ACC112 (cell line): ENCODE measurements at regions not wholly inside any gene's neighbourhood (a gene's known extent, or its start where the extent isn't known, plus 50 kb on each side); places are given as distances from the start of the nearest gene placed in this dataset.

Source experiments
- H2AFZ ChIP-seq: fragments of 200-600 bp; sonication (generic); one replicate; pipeline ENCODE4 v1.6.0; 2017; ENCODE audit warnings: antibody characterized with exemption, low read length; ENCODE audit not compliant: unreplicated experiment
- H3K27ac ChIP-seq: fragments of 200-600 bp; sonication (generic); 2 replicates; pipeline ENCODE4 v1.5.1; 2014; ENCODE audit warnings: low read depth, mild to moderate bottlenecking, antibody characterized with exemption, low read length, moderate library complexity
- H3K27me3 ChIP-seq: fragments of 200-600 bp; sonication (generic); 2 replicates; pipeline ENCODE4 v1.6.1; 2014; ENCODE audit warnings: mild to moderate bottlenecking, antibody characterized with exemption, low read length, moderate library complexity, mixed read lengths; ENCODE audit not compliant: insufficient read depth
- H3K36me3 ChIP-seq: fragments of 200-600 bp; sonication (generic); 2 replicates; pipeline ENCODE4 v1.6.1; 2016; ENCODE audit warnings: mild to moderate bottlenecking, antibody characterized with exemption, low read length, moderate library complexity, mixed read lengths; ENCODE audit not compliant: insufficient read depth
- H3K4me1 ChIP-seq: fragments of 200-600 bp; sonication (generic); one replicate; pipeline ENCODE4 v1.6.1; 2016; ENCODE audit warnings: low read length, mixed read lengths; ENCODE audit not compliant: insufficient read depth, unreplicated experiment, control insufficient read depth
- H3K4me3 ChIP-seq: fragments of 200-600 bp; sonication (generic); 2 replicates; pipeline ENCODE4 v1.5.1; 2014; ENCODE audit warnings: mild to moderate bottlenecking, low read depth, low read length
- H3K79me2 ChIP-seq: fragments of 200-600 bp; sonication (generic); one replicate; pipeline ENCODE4 v1.6.0; 2016; ENCODE audit warnings: low read length; ENCODE audit not compliant: control insufficient read depth, unreplicated experiment, insufficient read depth

- Histone ChIP-seq H2AFZ (no peak overlapping the region), H3K79me2 (no peaks in the 10 kb centered on the region), H3K27me3 (no peaks in the 10 kb centered on the region), H3K4me1 (peaks cover 19% of the 10 kb centered on the region), H3K4me3 (no peak overlapping the region), H3K27ac (no peak overlapping the region), H3K36me3 (no peaks in the 10 kb centered on the region)
Measured at GRCh38 chr1:221834698-221835513, 93.0 kb upstream of the DUSP10 start.

GRCh38 chr1:221832617-221833016 lies 90.7 kb upstream of the DUSP10 start:
- Histone ChIP-seq H2AFZ (no peak overlapping the region), H3K79me2 (no peaks in the 10 kb centered on the region), H3K4me1 (peaks cover 21% of the 10 kb centered on the region), H3K27ac (no peak overlapping the region), H3K36me3 (no peaks in the 10 kb centered on the region), H3K4me3 (no peak overlapping the region), H3K27me3 (no peaks in the 10 kb centered on the region)

- Histone ChIP-seq H3K4me3 (no peak overlapping the region), H3K36me3 (no peaks in the 10 kb centered on the region), H2AFZ (no peak overlapping the region), H3K27ac (no peak overlapping the region), H3K79me2 (no peaks in the 10 kb centered on the region), H3K4me1 (peaks cover 22% of the 10 kb centered on the region), H3K27me3 (no peaks in the 10 kb centered on the region)
Measured at GRCh38 chr1:221832151-221832550, 90.3 kb upstream of the DUSP10 start.

GRCh38 chr1:221829327-221830015 lies 87.6 kb upstream of the DUSP10 start:
- peak overlapping the region; percentile 53 for H2AFZ ChIP-seq

GRCh38 chr1:221827307-221827642 lies 85.4 kb upstream of the DUSP10 start:
- Histone ChIP-seq H3K27me3 (no peaks in the 10 kb centered on the region), H2AFZ (no peak overlapping the region), H3K79me2 (no peaks in the 10 kb centered on the region), H3K36me3 (no peaks in the 10 kb centered on the region), H3K4me1 (peaks cover 38% of the 10 kb centered on the region), H3K4me3 (no peak overlapping the region), H3K27ac (peak overlapping the region; percentile 59)

More at GRCh38 chr1:221829327-221830015, 87.6 kb upstream of the DUSP10 start:
- H3K27ac ChIP-seq, result peak overlapping the region; percentile 89
- no peaks in the 10 kb centered on the region for H3K79me2 ChIP-seq
- H3K27me3 ChIP-seq, result no peaks in the 10 kb centered on the region
- H3K36me3 ChIP-seq, result no peaks in the 10 kb centered on the region
- peaks cover 32% of the 10 kb centered on the region for H3K4me1 ChIP-seq
- H3K4me3 ChIP-seq, result peak overlapping the region; percentile 15; the same call in 1 of the 2 replicates

- Histone ChIP-seq H3K4me3 (no peak overlapping the region), H3K79me2 (no peaks in the 10 kb centered on the region), H3K36me3 (no peaks in the 10 kb centered on the region), H3K27ac (no peak overlapping the region), H3K4me1 (peaks cover 31% of the 10 kb centered on the region), H2AFZ (no peak overlapping the region), H3K27me3 (no peaks in the 10 kb centered on the region)
Measured at GRCh38 chr1:221824909-221825308, 83.0 kb upstream of the DUSP10 start.

- no peaks in the 10 kb centered on the region for H3K27me3 ChIP-seq
- no peak overlapping the region for H3K27ac ChIP-seq
- peaks cover 24% of the 10 kb centered on the region for H3K4me1 ChIP-seq
Measured at GRCh38 chr1:221824025-221824424, 82.1 kb upstream of the DUSP10 start.

GRCh38 chr1:221823561-221823960 lies 81.7 kb upstream of the DUSP10 start:
- Histone ChIP-seq H3K36me3 (no peaks in the 10 kb centered on the region), H2AFZ (no peak overlapping the region), H3K4me3 (no peak overlapping the region), H3K4me1 (peaks cover 22% of the 10 kb centered on the region), H3K27ac (no peak overlapping the region), H3K79me2 (no peaks in the 10 kb centered on the region), H3K27me3 (no peaks in the 10 kb centered on the region)

More at GRCh38 chr1:221824025-221824424, 82.1 kb upstream of the DUSP10 start:
- no peak overlapping the region for H2AFZ ChIP-seq
- no peak overlapping the region for H3K4me3 ChIP-seq
- no peaks in the 10 kb centered on the region for H3K36me3 ChIP-seq
- H3K79me2 ChIP-seq, result no peaks in the 10 kb centered on the region

- no peak overlapping the region for H3K27ac ChIP-seq
- H3K4me3 ChIP-seq, result no peak overlapping the region
- no peaks in the 10 kb centered on the region for H3K27me3 ChIP-seq
- no peaks in the 10 kb centered on the region for H3K79me2 ChIP-seq
- H3K4me1 ChIP-seq, result peaks cover 22% of the 10 kb centered on the region
- no peak overlapping the region for H2AFZ ChIP-seq
- no peaks in the 10 kb centered on the region for H3K36me3 ChIP-seq
Measured at GRCh38 chr1:221823149-221823548, 81.3 kb upstream of the DUSP10 start.

- H2AFZ ChIP-seq, result no peak overlapping the region
- H3K79me2 ChIP-seq, result no peaks in the 10 kb centered on the region
- no peaks in the 10 kb centered on the region for H3K36me3 ChIP-seq
- H3K4me3 ChIP-seq, result no peak overlapping the region
- H3K27ac ChIP-seq, result no peak overlapping the region
- peaks cover 22% of the 10 kb centered on the region for H3K4me1 ChIP-seq
- no peaks in the 10 kb centered on the region for H3K27me3 ChIP-seq
Measured at GRCh38 chr1:221822591-221822990, 80.7 kb upstream of the DUSP10 start.

GRCh38 chr1:221816899-221817298 lies 75.0 kb upstream of the DUSP10 start:
- H3K4me1 ChIP-seq, result peaks cover 13% of the 10 kb centered on the region

More at GRCh38 chr1:221816899-221817298, 75.0 kb upstream of the DUSP10 start:
- no peaks in the 10 kb centered on the region for H3K27me3 ChIP-seq
- no peak overlapping the region for H3K4me3 ChIP-seq
- H3K27ac ChIP-seq, result peak overlapping the region; percentile 53
- no peaks in the 10 kb centered on the region for H3K36me3 ChIP-seq
- H3K79me2 ChIP-seq, result no peaks in the 10 kb centered on the region
- H2AFZ ChIP-seq, result peak overlapping the region; percentile 20
